Muscle of leg (tissue), 3 donors: ENCODE measurements at regions not wholly inside any gene's neighbourhood (a gene's known extent, or its start where the extent isn't known, plus 50 kb on each side); places are given as distances from the start of the nearest gene placed in this dataset.
"Not testable (repeated sequence)": the region's sequence is repeated elsewhere in the genome, so short reads cannot be mapped to it uniquely, and the experiment has no call there.

Experiments used
- DNase-seq: peaks from one replicate; pipeline ENCODE4 v3.0.0; 2013
- H3K27ac ChIP-seq: one replicate; pipeline ENCODE4 v1.5.1; 2013; ENCODE audit warnings: mild to moderate bottlenecking, low read length, control low read depth
- H3K27me3 ChIP-seq: one replicate; pipeline ENCODE4 v1.6.1; 2013; ENCODE audit warnings: low read length; ENCODE audit not compliant: control insufficient read depth, insufficient read depth
- H3K36me3 ChIP-seq: one replicate; pipeline ENCODE4 v1.6.1; 2013; ENCODE audit warnings: low read length; ENCODE audit not compliant: control insufficient read depth, insufficient read depth
- H3K4me1 ChIP-seq: one replicate; pipeline ENCODE4 v1.6.1; 2013; ENCODE audit warnings: low read length; ENCODE audit not compliant: control insufficient read depth, insufficient read depth
- H3K4me3 ChIP-seq: one replicate; pipeline ENCODE4 v1.5.1; 2013; ENCODE audit warnings: low read length, control low read depth
- H3K9me3 ChIP-seq: replicated peaks from 2 replicates; pipeline ENCODE4 v1.6.1; 2013; ENCODE audit warnings: low read depth, low read length; ENCODE audit not compliant: control insufficient read depth
- WGBS: methylation state at CpG from one replicate; pipeline ENCODE4 v1.1.5; 2013; ENCODE audit warnings: missing lambda C conversion rate; ENCODE audit not compliant: insufficient coverage; 5-methylcytosine and 5-hydroxymethylcytosine counted together

DNA sequence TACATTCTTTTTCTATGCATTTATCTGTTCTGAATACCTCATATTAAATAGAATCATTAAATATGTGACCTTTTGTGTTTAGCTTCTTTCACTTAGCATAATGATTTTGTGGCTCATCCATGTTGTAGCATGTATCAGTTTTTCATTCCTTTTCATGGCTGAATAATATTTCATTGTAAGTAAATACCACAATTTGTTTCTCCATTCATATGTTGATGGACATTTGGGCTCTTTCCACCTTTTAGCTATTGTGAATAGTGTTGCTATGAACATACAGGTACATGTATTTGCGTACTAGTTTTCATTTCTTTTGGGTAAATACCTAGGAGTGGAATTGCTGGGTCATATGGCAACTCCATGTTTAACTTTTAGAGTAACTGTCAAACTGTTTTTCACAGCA is 85.1 kb downstream of the GNL3L start:
- Histone ChIP-seq H3K27ac (no peak overlapping the region), H3K9me3 (no peaks in the 10 kb centered on the region), H3K36me3 (no peaks in the 10 kb centered on the region), H3K4me1 (no peaks in the 10 kb centered on the region), H3K27me3 (no peaks in the 10 kb centered on the region), H3K4me3 (no peak overlapping the region)
- no peak for DNase-seq
- WGBS, result no CpG with 5 or more reads among the region's 1 CpG

DNA sequence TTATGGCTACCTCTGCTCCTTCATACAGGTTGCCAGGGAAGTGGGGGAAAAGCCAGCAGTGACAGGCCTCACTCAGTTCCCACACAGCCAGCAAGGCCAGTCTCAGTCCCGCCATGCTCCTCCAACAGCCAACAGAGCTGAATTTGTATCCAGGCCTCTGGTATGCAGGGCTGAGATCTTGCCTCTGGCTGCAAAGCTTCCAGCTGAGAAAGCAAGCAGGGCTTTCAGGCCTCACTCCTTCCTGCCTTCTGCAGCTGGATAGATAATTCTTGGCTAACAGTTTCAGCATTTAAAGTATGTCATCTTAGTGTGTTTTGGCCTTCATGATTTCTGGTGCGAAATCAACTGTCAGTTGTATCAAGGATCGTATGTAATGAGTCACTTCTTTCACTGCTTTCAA is 103.6 kb downstream of the GNL3L start:
- Histone ChIP-seq H3K9me3 (peaks cover 5% of the 10 kb centered on the region), H3K36me3 (no peaks in the 10 kb centered on the region), H3K27ac (peak overlapping the region; percentile 35), H3K4me1 (no peaks in the 10 kb centered on the region), H3K27me3 (no peaks in the 10 kb centered on the region), H3K4me3 (no peak overlapping the region)
- DNase-seq, result peak; percentile 73
- WGBS, result 80% methylated on average over 1 of the region's 3 CpGs

DNA sequence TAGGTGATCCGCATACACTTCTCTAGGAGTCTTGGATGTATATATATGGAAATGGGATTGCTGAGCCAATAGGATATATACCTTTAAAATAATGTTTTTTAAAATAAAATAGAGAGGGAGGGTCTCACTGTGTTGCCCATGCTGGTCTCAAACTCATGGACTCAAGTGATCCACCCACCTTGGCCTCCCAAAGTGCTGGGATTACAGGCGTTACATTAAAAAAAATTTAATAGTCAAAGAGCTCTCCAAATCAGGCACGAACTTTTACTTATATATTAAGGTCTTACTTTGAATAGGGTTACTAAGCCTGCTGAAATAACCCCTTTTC is 109.0 kb downstream of the GNL3L start:
- Histone ChIP-seq H3K4me1 (peaks cover 16% of the 10 kb centered on the region), H3K4me3 (peak overlapping the region; percentile 45), H3K27me3 (no peaks in the 10 kb centered on the region), H3K36me3 (no peaks in the 10 kb centered on the region), H3K9me3 (peaks cover 3% of the 10 kb centered on the region), H3K27ac (peak overlapping the region; percentile 98)
- no peak for DNase-seq
- no CpG with 5 or more reads among the region's 3 CpGs for WGBS

DNA sequence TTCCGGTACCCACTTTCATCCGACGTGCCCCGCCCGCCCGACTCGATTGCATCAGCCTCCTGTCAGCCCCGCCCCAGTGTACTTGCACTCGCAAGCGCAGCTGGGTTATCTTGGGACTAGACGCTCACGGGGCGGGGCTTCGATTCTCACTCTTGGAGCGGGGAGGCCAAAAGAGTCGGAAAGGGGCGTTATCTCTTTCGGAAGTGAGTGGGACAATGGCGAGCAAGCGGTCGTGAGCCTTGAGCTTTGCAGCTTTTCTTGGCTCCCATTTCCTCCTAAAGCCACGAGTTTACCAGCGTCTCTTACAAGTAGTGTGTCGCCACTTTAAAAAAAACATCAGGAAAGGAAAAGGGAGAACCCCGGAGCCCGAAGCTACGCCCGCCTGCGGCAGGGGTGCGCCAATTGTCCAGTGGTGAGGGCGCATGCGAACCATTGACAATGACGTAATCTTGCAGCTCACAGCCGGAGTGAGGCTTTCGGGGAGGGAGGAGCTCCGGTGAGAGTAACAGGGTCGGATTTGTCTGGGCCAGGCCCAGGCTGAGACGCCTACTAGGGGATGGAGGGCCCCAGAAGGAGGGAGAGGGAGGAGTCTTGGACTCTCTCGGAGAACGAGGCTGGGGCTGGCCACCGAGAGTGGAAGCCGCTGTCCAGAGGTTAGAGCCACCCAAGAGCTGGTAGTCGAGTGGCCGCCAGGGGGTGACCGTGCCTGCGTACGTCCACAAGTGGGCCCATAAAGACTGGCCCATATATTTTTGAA is 109.5 kb downstream of the GNL3L start:
- WGBS, result 33% methylated on average over 40 of the region's 47 CpGs
- H3K27ac ChIP-seq, result peak overlapping the region; percentile 98

DNA sequence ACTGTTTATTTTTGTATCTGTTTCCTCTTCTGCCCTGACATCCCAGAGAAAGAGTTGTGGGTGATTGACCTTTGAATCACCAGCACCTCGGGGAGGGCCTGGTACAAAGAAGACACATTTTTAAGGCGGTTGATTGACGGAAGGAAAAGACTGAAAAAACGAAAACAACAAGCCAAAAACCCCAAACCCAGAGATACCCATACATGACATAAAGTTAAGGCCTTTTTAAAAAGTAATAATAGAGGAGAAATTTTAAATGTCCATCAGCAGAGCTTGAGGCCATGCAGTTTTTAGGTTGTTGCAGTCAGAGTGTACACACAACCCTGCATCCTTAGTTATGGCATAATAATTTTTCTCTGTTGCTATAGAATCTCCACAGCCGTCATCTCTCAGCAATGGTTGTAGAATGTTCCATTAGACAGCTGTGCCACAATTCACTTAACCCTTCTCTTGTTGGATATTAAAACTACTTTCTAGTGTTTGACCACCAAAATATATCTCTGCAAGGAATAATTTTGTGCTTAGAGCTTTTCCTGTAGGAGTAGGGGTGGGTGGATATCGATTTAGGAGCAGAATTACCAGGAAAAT is 110.2 kb downstream of the GNL3L start:
- no peaks in the 10 kb centered on the region for H3K27me3 ChIP-seq
- H3K9me3 ChIP-seq, result no peaks in the 10 kb centered on the region
- peak; percentile 67 for DNase-seq
- WGBS, result 40% methylated on average over 1 of the region's 6 CpGs
- no peaks in the 10 kb centered on the region for H3K36me3 ChIP-seq
- H3K27ac ChIP-seq, result peak overlapping the region; percentile 98
- peaks cover 16% of the 10 kb centered on the region for H3K4me1 ChIP-seq
- peak overlapping the region; percentile 1 for H3K4me3 ChIP-seq

More for the DNA sequence above, 109.5 kb downstream of the GNL3L start:
- H3K9me3 ChIP-seq, result peaks cover 3% of the 10 kb centered on the region
- peak overlapping the region; percentile 45 for H3K4me3 ChIP-seq
- no peaks in the 10 kb centered on the region for H3K36me3 ChIP-seq
- no peaks in the 10 kb centered on the region for H3K27me3 ChIP-seq
- DNase-seq, result peak; percentile 99
- peaks cover 16% of the 10 kb centered on the region for H3K4me1 ChIP-seq

DNA sequence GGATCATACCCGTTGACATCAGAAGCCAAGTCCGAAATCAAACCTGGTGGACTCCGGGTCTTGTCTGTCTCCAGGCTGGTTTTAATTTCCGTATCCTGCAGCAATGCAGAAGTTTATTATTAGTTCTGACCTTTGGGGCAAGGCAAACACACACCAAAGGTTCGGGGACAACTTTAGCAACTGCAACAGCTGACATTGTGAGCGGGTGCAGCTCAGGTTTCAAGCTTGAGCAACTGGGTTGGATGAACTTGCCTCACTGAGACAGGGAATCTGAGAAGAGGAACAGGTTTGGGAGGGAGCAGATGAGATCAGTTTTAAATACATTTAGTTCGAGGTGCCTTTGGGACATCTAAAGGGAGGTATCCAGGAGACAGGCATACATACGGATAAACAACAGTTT is 110.7 kb downstream of the GNL3L start:
- 35% methylated on average over 8 of the region's 8 CpGs for WGBS
- H3K36me3 ChIP-seq, result no peaks in the 10 kb centered on the region
- DNase-seq, result peak; percentile 96
- H3K27me3 ChIP-seq, result no peaks in the 10 kb centered on the region
- H3K4me3 ChIP-seq, result no peak overlapping the region
- H3K9me3 ChIP-seq, result no peaks in the 10 kb centered on the region
- H3K27ac ChIP-seq, result peak overlapping the region; percentile 98
- H3K4me1 ChIP-seq, result peaks cover 16% of the 10 kb centered on the region

- no peaks in the 10 kb centered on the region for H3K36me3 ChIP-seq
- no peaks in the 10 kb centered on the region for H3K27me3 ChIP-seq
- H3K27ac ChIP-seq, result peak overlapping the region; percentile 98
- H3K4me3 ChIP-seq, result no peak overlapping the region
- peak; percentile 52 for DNase-seq
- peaks cover 16% of the 10 kb centered on the region for H3K4me1 ChIP-seq
- no peaks in the 10 kb centered on the region for H3K9me3 ChIP-seq
Measured at GRCh38 chrX:54641530-54641929, 111.5 kb downstream of the GNL3L start.

DNA sequence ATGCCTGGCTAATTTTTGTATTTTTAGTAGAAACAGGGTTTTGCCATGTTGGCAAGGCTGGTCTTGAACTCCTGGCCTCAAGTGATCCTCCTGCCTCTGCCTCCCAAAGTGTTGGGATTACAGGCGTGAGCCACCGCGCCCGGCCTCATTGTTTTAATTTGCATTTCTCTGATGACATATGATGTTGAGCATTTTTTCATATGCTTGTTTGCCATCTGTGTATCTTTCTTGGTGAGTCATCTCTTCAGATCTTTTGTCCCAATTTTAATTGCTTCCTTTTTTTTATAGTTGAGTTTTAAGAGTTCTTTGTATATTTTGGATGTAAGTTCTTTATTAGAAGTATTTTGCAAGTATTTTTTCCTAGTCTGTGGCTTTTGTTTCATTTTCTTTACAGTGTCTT is 117.6 kb downstream of the GNL3L start:
- no CpG with 5 or more reads among the region's 4 CpGs for WGBS

GRCh38 chrX:54659547-54659946 is 129.5 kb downstream of the GNL3L start:
- H3K9me3 ChIP-seq, result peaks cover 5% of the 10 kb centered on the region
- no peaks in the 10 kb centered on the region for H3K27me3 ChIP-seq
- no peaks in the 10 kb centered on the region for H3K36me3 ChIP-seq
- no peaks in the 10 kb centered on the region for H3K4me1 ChIP-seq
- WGBS, result no CpG with 5 or more reads among the region's 2 CpGs
- no peak overlapping the region for H3K4me3 ChIP-seq
- H3K27ac ChIP-seq, result no peak overlapping the region
- DNase-seq, result no peak

More for the DNA sequence above, 117.6 kb downstream of the GNL3L start:
- DNase-seq, H3K36me3 ChIP-seq, H3K4me3 ChIP-seq, H3K9me3 ChIP-seq, H3K4me1 ChIP-seq, H3K27me3 ChIP-seq, H3K27ac ChIP-seq: not testable (repeated sequence)

- DNase-seq, result no peak
- Histone ChIP-seq H3K36me3 (no peaks in the 10 kb centered on the region), H3K4me1 (no peaks in the 10 kb centered on the region), H3K27me3 (no peaks in the 10 kb centered on the region), H3K27ac (no peak overlapping the region), H3K9me3 (peaks cover 2% of the 10 kb centered on the region), H3K4me3 (no peak overlapping the region)
- WGBS, result 57% methylated on average over 1 of the region's 1 CpG
Measured at GRCh38 chrX:54675762-54676161, 122.3 kb downstream of the ITIH6 start.
